ENCODE measurements at regions not wholly inside any gene's neighbourhood (a gene's known extent, or its start where the extent isn't known, plus 50 kb on each side); places are given as distances from the start of the nearest gene placed in this dataset.
"Not testable (repeated sequence)": the region's sequence is repeated elsewhere in the genome, so short reads cannot be mapped to it uniquely, and the experiment has no call there.

DNA sequence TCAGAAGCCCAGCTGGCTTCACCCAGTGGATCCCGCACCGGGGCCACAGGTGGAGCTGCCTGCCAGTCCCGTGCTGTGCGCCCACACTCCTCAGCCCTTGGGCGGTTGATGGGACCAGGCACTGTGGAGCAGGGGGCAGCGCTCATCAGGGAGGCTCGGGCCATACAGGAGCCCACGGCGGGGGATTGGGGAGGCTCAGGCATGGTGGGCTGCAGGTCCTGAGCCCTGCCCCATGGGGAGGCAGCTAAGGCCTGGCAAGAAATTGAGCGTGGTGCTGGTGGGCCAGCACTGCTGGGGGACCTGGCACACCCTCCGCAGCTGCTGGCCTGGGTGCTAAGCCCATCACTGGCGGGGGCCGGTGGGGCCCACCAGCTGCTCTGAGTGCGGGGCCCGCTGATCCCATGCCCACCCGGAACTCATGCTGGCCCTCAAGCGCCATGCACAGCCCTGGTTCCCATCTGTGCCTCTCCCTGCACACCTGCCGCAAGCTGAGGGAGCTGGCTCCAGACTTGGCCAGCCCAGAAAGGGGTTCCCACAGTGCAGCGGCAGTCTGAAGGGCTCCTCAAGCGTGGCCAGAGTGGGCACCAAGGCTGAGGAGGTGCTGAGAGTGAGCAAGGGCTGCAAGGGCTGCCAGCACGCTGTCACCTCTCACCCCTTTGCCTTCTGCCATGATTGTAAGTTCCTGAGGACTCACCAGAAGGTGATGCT is 705.1 kb downstream of the STPG2 start:
- TF ChIP-seq, protein P1, sequence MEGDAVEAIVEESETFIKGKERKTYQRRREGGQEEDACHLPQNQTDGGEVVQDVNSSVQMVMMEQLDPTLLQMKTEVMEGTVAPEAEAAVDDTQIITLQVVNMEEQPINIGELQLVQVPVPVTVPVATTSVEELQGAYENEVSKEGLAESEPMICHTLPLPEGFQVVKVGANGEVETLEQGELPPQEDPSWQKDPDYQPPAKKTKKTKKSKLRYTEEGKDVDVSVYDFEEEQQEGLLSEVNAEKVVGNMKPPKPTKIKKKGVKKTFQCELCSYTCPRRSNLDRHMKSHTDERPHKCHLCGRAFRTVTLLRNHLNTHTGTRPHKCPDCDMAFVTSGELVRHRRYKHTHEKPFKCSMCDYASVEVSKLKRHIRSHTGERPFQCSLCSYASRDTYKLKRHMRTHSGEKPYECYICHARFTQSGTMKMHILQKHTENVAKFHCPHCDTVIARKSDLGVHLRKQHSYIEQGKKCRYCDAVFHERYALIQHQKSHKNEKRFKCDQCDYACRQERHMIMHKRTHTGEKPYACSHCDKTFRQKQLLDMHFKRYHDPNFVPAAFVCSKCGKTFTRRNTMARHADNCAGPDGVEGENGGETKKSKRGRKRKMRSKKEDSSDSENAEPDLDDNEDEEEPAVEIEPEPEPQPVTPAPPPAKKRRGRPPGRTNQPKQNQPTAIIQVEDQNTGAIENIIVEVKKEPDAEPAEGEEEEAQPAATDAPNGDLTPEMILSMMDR (IDR thresholded peaks at IDR 0.05): not testable (repeated sequence)
- not testable (repeated sequence) for TF ChIP-seq POLR2A (IDR thresholded peaks at IDR 0.05)

Data from body of pancreas (tissue), 4 donors.